Hepatocyte (in vitro differentiated cells): ENCODE measurements at regions not wholly inside any gene's neighbourhood (a gene's known extent, or its start where the extent isn't known, plus 50 kb on each side); places are given as distances from the start of the nearest gene placed in this dataset.

Experiments used
- DNase-seq: peaks from one replicate; pipeline ENCODE4 v3.0.0-alpha.2; 2016; ENCODE audit warnings: low spot score
- H2AFZ ChIP-seq: fragments of 200-600 bp; sonication (generic); 2 replicates; pipeline ENCODE4 v1.6.0; 2016; ENCODE audit warnings: antibody characterized with exemption, mild to moderate bottlenecking
- H3K27ac ChIP-seq: fragments of 200-600 bp; sonication (generic); 2 replicates; pipeline ENCODE4 v1.5.1; 2016; ENCODE audit warnings: mild to moderate bottlenecking
- H3K27me3 ChIP-seq: fragments of 200-600 bp; sonication (generic); 2 replicates; pipeline ENCODE4 v1.6.1; 2016
- H3K36me3 ChIP-seq: fragments of 200-600 bp; sonication (generic); replicated peaks from 2 replicates; pipeline ENCODE4 v1.5.1; 2016; ENCODE audit warnings: low read depth; ENCODE audit not compliant: insufficient read depth
- H3K4me1 ChIP-seq: fragments of 200-600 bp; sonication (generic); 2 replicates; pipeline ENCODE4 v1.5.1; 2016; ENCODE audit warnings: mild to moderate bottlenecking, moderate library complexity; ENCODE audit not compliant: insufficient read depth
- H3K4me2 ChIP-seq: fragments of 200-600 bp; sonication (generic); 2 replicates; pipeline ENCODE4 v1.6.0; 2016
- H3K4me3 ChIP-seq: fragments of 200-600 bp; sonication (generic); 2 replicates; pipeline ENCODE4 v1.5.1; 2016; ENCODE audit warnings: mild to moderate bottlenecking
- H3K79me2 ChIP-seq: fragments of 200-600 bp; sonication (generic); 2 replicates; pipeline ENCODE4 v1.6.0; 2017; ENCODE audit warnings: mild to moderate bottlenecking
- H3K9me2 ChIP-seq: fragments of 200-600 bp; sonication (generic); replicated peaks from 2 replicates; pipeline ENCODE4 v1.6.0; 2017; ENCODE audit warnings: mild to moderate bottlenecking; ENCODE audit not compliant: insufficient read depth
- H3K9me3 ChIP-seq: fragments of 200-600 bp; sonication (generic); 2 replicates; pipeline ENCODE4 v1.5.1; 2016; ENCODE audit warnings: low read depth, mild to moderate bottlenecking
- H4K20me1 ChIP-seq: fragments of 200-600 bp; sonication (generic); 2 replicates; pipeline ENCODE4 v1.6.0; 2016; ENCODE audit warnings: mild to moderate bottlenecking; ENCODE audit not compliant: insufficient read depth, poor library complexity, severe bottlenecking
- EZH2 ChIP-seq: fragments of 200-600 bp; sonication (generic); IDR thresholded peaks from 2 replicates; pipeline ENCODE4 v1.6.1; 2016; ENCODE audit warnings: antibody characterized with exemption, mild to moderate bottlenecking, borderline replicate concordance
- EZH2phosphoT487 ChIP-seq: fragments of 200-600 bp; sonication (generic); IDR thresholded peaks from one replicate; pipeline ENCODE4 v1.6.1; 2018; ENCODE audit warnings: antibody characterized with exemption, mild to moderate bottlenecking, low read depth, moderate library complexity; ENCODE audit not compliant: unreplicated experiment, severe bottlenecking
- WGBS: methylation state at CpG from one replicate; pipeline ENCODE4 v1.1.6; 2016; ENCODE audit warnings: low lambda C conversion rate; ENCODE audit errors: missing lambda C conversion rate; 5-methylcytosine and 5-hydroxymethylcytosine counted together
- TF ChIP-seq, protein P1 (sequence below): fragments of 200-600 bp; sonication (generic); IDR thresholded peaks from 2 replicates; pipeline ENCODE4 v1.5.1; 2016; ENCODE audit warnings: antibody characterized with exemption, mild to moderate bottlenecking; ENCODE audit not compliant: poor library complexity

DNA sequence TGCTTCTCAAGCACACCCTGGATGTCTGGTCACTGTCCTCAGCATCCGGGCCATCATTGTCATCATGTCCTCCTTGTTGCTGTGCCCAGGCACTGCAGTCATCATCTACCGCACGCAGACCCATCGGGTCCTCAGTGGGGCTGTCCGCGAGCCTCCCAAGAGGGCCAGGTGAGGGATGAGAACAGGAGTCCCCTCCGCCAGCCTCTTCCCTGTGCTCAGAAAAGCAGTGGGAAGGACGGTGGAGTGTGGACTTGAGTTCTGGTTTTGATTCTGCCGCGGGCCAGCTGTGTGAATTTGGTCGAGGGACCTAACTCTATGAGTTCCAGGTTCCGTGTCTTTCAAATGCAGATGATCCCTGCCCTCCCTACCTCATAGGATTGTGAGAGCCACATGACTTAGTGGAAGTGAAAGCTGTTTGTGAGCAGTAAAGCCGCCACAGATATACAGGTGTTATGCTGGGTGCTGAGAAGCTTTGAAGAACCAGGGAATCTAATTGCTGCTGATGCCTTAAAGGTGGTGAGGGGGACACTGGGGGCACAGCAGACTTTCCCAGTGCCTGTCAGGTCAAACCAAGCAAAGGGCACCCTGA, 122.9 kb upstream of the RAP1B start:
- H3K4me1 ChIP-seq: no peaks in the 10 kb centered on the region
- no peak overlapping the region for H3K4me2 ChIP-seq
- no peaks in the 10 kb centered on the region for H3K9me2 ChIP-seq
- no peak overlapping the region for H3K4me3 ChIP-seq
- H3K27ac ChIP-seq: no peak overlapping the region
- 93% methylated on average over 13 of the region's 13 CpGs for WGBS
- no peak for DNase-seq
- TF ChIP-seq EZH2 (no peak), EZH2phosphoT487 (no peak)
- TF ChIP-seq, protein P1, sequence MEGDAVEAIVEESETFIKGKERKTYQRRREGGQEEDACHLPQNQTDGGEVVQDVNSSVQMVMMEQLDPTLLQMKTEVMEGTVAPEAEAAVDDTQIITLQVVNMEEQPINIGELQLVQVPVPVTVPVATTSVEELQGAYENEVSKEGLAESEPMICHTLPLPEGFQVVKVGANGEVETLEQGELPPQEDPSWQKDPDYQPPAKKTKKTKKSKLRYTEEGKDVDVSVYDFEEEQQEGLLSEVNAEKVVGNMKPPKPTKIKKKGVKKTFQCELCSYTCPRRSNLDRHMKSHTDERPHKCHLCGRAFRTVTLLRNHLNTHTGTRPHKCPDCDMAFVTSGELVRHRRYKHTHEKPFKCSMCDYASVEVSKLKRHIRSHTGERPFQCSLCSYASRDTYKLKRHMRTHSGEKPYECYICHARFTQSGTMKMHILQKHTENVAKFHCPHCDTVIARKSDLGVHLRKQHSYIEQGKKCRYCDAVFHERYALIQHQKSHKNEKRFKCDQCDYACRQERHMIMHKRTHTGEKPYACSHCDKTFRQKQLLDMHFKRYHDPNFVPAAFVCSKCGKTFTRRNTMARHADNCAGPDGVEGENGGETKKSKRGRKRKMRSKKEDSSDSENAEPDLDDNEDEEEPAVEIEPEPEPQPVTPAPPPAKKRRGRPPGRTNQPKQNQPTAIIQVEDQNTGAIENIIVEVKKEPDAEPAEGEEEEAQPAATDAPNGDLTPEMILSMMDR: no peak
- no peak overlapping the region for H2AFZ ChIP-seq
- no peaks in the 10 kb centered on the region for H3K9me3 ChIP-seq
- H3K79me2 ChIP-seq: no peaks in the 10 kb centered on the region
- no peaks in the 10 kb centered on the region for H4K20me1 ChIP-seq
- no peaks in the 10 kb centered on the region for H3K27me3 ChIP-seq
- no peaks in the 10 kb centered on the region for H3K36me3 ChIP-seq

DNA sequence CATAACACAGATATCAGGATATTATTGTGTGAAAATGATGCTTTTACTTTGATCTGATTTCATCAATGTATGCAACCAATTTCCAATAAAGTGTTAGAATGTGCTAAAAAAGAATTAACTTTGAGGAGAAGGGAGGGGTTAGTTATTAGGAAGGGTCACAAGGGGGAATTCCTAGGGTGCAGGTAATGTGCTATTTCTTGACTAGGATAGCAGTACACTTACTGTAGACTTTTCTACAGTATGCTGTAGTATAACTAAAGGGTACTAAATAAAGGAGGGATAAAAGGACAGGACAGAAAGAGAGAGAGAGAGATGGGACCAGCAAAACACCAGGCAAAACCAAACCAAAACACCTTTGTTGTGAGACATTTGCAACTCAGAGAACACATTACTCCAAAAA, 121.4 kb upstream of the RAP1B start:
- no peak for TF ChIP-seq EZH2
- TF ChIP-seq EZH2phosphoT487: no peak
- TF ChIP-seq, protein P1: no peak
- no peak overlapping the region for H2AFZ ChIP-seq

DNA sequence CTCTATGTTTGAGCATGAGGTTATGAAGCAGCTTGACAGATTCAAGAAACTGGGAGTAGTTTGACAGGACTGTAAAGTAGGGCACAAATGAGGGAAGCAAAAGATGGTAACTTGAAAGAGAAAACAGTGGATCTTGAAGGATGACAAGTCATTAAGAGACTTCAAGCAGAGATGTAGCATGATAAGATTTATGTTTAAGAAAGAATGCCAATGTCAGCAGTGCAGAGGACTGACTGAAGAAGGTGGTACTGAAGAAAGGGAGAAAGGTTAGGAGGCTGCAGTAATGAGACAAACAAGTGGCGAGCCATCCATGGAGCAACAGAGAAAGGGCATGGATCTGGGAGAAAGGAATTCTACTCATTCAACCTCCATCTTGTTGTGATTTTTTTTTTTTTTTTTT, 120.2 kb upstream of the RAP1B start:
- no peaks in the 10 kb centered on the region for H4K20me1 ChIP-seq
- H3K79me2 ChIP-seq: no peaks in the 10 kb centered on the region
- no peak for DNase-seq
- H3K36me3 ChIP-seq: no peaks in the 10 kb centered on the region
- H3K4me2 ChIP-seq: no peak overlapping the region
- no peaks in the 10 kb centered on the region for H3K9me3 ChIP-seq
- H3K4me3 ChIP-seq: no peak overlapping the region
- H3K4me1 ChIP-seq: no peaks in the 10 kb centered on the region
- no peak overlapping the region for H2AFZ ChIP-seq
- H3K27me3 ChIP-seq: no peaks in the 10 kb centered on the region
- WGBS: 92% methylated on average over 1 of the region's 1 CpG
- H3K27ac ChIP-seq: no peak overlapping the region
- no peaks in the 10 kb centered on the region for H3K9me2 ChIP-seq
- TF ChIP-seq EZH2 (no peak), EZH2phosphoT487 (no peak)
- TF ChIP-seq, protein P1: no peak

More for the DNA sequence above, 121.4 kb upstream of the RAP1B start:
- DNase-seq: no peak
- Histone ChIP-seq H3K36me3 (no peaks in the 10 kb centered on the region), H3K79me2 (no peaks in the 10 kb centered on the region), H3K4me3 (no peak overlapping the region), H3K27ac (no peak overlapping the region), H4K20me1 (no peaks in the 10 kb centered on the region), H3K9me2 (no peaks in the 10 kb centered on the region), H3K4me2 (no peak overlapping the region), H3K4me1 (no peaks in the 10 kb centered on the region), H3K27me3 (no peaks in the 10 kb centered on the region), H3K9me3 (no peaks in the 10 kb centered on the region)
